ENCODE measurements at regions not wholly inside any gene's neighbourhood (a gene's known extent, or its start where the extent isn't known, plus 50 kb on each side); places are given as distances from the start of the nearest gene placed in this dataset.

GRCh38 chr11:113587308-113587739 is 112.1 kb upstream of the DRD2 start:
- peak; percentile 17 for TF ChIP-seq CTCF (conservative IDR thresholded peaks at IDR 0.05; ENCODE audit: low read depth, low read length)

GRCh38 chr11:113584371-113584770 is 109.2 kb upstream of the DRD2 start:
- no peak overlapping the region for H3K4me3 ChIP-seq (ENCODE audit: low read depth, low read length)
- no peak for DNase-seq (ENCODE audit: low read depth)
- no peak for TF ChIP-seq CTCF (conservative IDR thresholded peaks at IDR 0.05; ENCODE audit: low read depth, low read length)

More at GRCh38 chr11:113587308-113587739, 112.1 kb upstream of the DRD2 start:
- DNase-seq (ENCODE audit: low read depth), result no peak
- no peak overlapping the region for H3K4me3 ChIP-seq (ENCODE audit: low read depth, low read length)

- TF ChIP-seq CTCF (conservative IDR thresholded peaks at IDR 0.05; ENCODE audit: low read depth, low read length), result no peak
- no peak overlapping the region for H3K4me3 ChIP-seq (ENCODE audit: low read depth, low read length)
- no peak for DNase-seq (ENCODE audit: low read depth)
Measured at GRCh38 chr11:113581713-113582112, 106.5 kb upstream of the DRD2 start.

GRCh38 chr11:113579292-113579940 is 104.2 kb upstream of the DRD2 start:
- DNase-seq (ENCODE audit: low read depth), result no peak
- no peak for TF ChIP-seq CTCF (conservative IDR thresholded peaks at IDR 0.05; ENCODE audit: low read depth, low read length)
- H3K4me3 ChIP-seq (ENCODE audit: low read depth, low read length), result no peak overlapping the region

GRCh38 chr11:113578715-113579250 is 103.6 kb upstream of the DRD2 start:
- DNase-seq (ENCODE audit: low read depth), result no peak
- H3K4me3 ChIP-seq (ENCODE audit: low read depth, low read length), result no peak overlapping the region
- no peak for TF ChIP-seq CTCF (conservative IDR thresholded peaks at IDR 0.05; ENCODE audit: low read depth, low read length)

- TF ChIP-seq CTCF (conservative IDR thresholded peaks at IDR 0.05; ENCODE audit: low read depth, low read length), result no peak
- DNase-seq (ENCODE audit: low read depth), result no peak
- no peak overlapping the region for H3K4me3 ChIP-seq (ENCODE audit: low read depth, low read length)
Measured at GRCh38 chr11:113578033-113578380, 102.8 kb upstream of the DRD2 start.
